ENCODE measurements at regions not wholly inside any gene's neighbourhood (a gene's known extent, or its start where the extent isn't known, plus 50 kb on each side); places are given as distances from the start of the nearest gene placed in this dataset.

DNA sequence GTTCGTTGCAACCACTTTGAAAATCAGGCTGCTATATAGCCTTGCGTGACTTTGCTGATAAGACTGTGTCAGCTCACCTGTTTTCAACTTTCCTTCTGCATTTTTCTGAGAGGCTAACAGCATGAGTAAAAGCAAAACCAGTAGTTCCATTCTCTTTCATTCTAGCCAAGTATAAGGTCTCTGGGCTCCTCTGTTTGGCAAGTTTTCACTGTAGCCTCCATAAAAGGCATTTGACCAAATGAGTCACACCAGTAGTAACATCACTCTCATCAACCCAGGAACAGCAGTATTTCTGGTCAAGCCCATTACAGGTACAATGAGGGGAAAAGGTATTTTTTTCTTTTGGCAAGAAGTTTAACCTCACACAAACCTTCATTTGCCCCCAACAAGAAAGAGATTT, 1149.8 kb upstream of the MIR17HG start:
- H3K36me3 ChIP-seq (ENCODE audit: insufficient read depth, low read length, poor library complexity, severe bottlenecking), result no peaks in the 10 kb centered on the region
- H3K9me3 ChIP-seq (ENCODE audit: low read depth, low read length, poor library complexity, severe bottlenecking), result no peaks in the 10 kb centered on the region
- no TSS peak for BruUV-seq (replicated peaks)
- intact Hi-C loops (cut with micrococcal nuclease; ENCODE audit: unreplicated experiment), result no loop called here
- no peak overlapping the region for H3K27ac ChIP-seq (ENCODE audit: low read depth, low read length, poor library complexity, severe bottlenecking)
- DNase-seq (ENCODE audit: low spot score), result no peak
- CTCF ChIA-PET, result no interaction called here
- no peak overlapping the region for H3K4me3 ChIP-seq (ENCODE audit: low read depth, low read length, poor library complexity, severe bottlenecking)
- TF ChIP-seq EZH2 (IDR thresholded peaks at IDR 0.05; ENCODE audit: borderline replicate concordance, low read depth, low read length, poor library complexity, severe bottlenecking), result no peak
- H3K4me1 ChIP-seq (ENCODE audit: insufficient read depth, low read length, poor library complexity, severe bottlenecking), result no peaks in the 10 kb centered on the region
- H3K27me3 ChIP-seq (replicated peaks; ENCODE audit: insufficient read depth, low read depth, low read length, poor library complexity), result no peaks in the 10 kb centered on the region
- POLR2A ChIA-PET (ENCODE audit: low non-redundant PET), result no interaction called here

DNA sequence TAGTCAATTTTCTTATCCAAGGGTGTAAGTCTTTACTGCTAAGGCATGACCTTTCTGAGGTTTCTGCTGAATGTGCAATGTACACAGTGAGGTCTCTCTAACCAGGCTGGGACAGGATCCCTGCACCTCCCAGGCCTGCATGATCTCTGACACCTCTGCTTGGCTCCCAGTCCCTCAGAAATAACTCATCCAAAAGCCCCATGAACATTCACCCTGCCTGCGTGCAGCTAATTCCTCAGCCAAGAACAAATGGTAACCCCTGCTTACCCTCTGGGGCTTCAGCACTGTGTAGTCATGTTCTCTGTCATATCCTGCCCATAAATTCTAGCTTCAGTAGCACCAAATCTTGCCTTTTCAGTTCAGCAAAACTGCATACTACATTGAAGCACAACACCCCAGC, 1146.3 kb upstream of the MIR17HG start:
- DNase-seq (ENCODE audit: low spot score), result no peak
- no peak overlapping the region for H3K27ac ChIP-seq (ENCODE audit: low read depth, low read length, poor library complexity, severe bottlenecking)
- H3K4me3 ChIP-seq (ENCODE audit: low read depth, low read length, poor library complexity, severe bottlenecking), result no peak overlapping the region
- no peaks in the 10 kb centered on the region for H3K4me1 ChIP-seq (ENCODE audit: insufficient read depth, low read length, poor library complexity, severe bottlenecking)
- no peaks in the 10 kb centered on the region for H3K36me3 ChIP-seq (ENCODE audit: insufficient read depth, low read length, poor library complexity, severe bottlenecking)
- intact Hi-C loops (cut with micrococcal nuclease; ENCODE audit: unreplicated experiment), result no loop called here
- ChIA-PET CTCF (no interaction called here), POLR2A (ENCODE audit: low non-redundant PET) (no interaction called here)
- H3K9me3 ChIP-seq (ENCODE audit: low read depth, low read length, poor library complexity, severe bottlenecking), result no peaks in the 10 kb centered on the region
- H3K27me3 ChIP-seq (replicated peaks; ENCODE audit: insufficient read depth, low read depth, low read length, poor library complexity), result no peaks in the 10 kb centered on the region
- no TSS peak for BruUV-seq (replicated peaks)
- TF ChIP-seq EZH2 (IDR thresholded peaks at IDR 0.05; ENCODE audit: borderline replicate concordance, low read depth, low read length, poor library complexity, severe bottlenecking), result no peak
- TF ChIP-seq, protein P1, sequence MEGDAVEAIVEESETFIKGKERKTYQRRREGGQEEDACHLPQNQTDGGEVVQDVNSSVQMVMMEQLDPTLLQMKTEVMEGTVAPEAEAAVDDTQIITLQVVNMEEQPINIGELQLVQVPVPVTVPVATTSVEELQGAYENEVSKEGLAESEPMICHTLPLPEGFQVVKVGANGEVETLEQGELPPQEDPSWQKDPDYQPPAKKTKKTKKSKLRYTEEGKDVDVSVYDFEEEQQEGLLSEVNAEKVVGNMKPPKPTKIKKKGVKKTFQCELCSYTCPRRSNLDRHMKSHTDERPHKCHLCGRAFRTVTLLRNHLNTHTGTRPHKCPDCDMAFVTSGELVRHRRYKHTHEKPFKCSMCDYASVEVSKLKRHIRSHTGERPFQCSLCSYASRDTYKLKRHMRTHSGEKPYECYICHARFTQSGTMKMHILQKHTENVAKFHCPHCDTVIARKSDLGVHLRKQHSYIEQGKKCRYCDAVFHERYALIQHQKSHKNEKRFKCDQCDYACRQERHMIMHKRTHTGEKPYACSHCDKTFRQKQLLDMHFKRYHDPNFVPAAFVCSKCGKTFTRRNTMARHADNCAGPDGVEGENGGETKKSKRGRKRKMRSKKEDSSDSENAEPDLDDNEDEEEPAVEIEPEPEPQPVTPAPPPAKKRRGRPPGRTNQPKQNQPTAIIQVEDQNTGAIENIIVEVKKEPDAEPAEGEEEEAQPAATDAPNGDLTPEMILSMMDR (conservative IDR thresholded peaks at IDR 0.05; ENCODE audit: low read depth, low read length), result no peak

DNA sequence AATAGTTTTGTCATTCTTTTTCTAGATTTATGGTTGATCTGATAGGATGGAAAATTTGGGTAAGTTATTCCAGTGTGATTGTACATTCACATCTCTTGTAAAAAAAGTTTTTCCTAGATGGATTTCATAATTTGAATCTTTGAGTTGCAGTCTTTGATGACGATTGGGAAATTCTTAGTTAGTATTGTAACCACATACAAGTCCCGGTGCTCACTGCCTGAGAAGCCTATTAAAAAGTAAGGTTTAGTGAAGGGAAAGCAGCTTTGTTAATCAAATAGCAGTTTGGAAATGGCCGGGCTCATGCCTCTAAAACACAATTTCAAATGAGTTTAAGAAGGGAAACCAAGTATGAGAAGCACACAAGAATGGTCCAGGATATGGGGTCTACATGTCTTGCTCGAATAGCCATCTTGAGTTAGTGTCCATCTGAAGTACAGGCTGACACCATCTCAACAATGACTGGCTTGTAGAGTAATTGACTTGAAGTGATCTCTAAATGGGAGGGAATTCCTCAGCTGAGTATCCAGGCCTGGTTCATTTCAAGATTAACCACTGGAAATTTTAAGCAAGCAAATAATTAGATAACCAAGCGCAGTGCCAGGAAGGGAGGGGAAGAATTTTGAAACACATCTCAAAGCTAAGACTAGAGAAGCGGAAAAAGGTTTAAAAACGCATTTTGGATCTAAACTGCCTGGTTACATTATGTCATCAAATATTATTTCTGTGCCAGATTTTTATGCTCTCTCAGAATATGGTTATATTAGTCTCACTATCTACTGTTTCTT, 1145.6 kb upstream of the MIR17HG start:
- Histone ChIP-seq H3K36me3 (ENCODE audit: insufficient read depth, low read length, poor library complexity, severe bottlenecking) (no peaks in the 10 kb centered on the region), H3K27ac (ENCODE audit: low read depth, low read length, poor library complexity, severe bottlenecking) (no peak overlapping the region), H3K9me3 (ENCODE audit: low read depth, low read length, poor library complexity, severe bottlenecking) (no peaks in the 10 kb centered on the region), H3K4me1 (ENCODE audit: insufficient read depth, low read length, poor library complexity, severe bottlenecking) (no peaks in the 10 kb centered on the region), H3K4me3 (ENCODE audit: low read depth, low read length, poor library complexity, severe bottlenecking) (no peak overlapping the region), H3K27me3 (replicated peaks; ENCODE audit: insufficient read depth, low read depth, low read length, poor library complexity) (no peaks in the 10 kb centered on the region)
- no peak for DNase-seq (ENCODE audit: low spot score)
- no TSS peak for BruUV-seq (replicated peaks)
- POLR2A ChIA-PET (ENCODE audit: low non-redundant PET), result no interaction called here
- TF ChIP-seq EZH2 (IDR thresholded peaks at IDR 0.05; ENCODE audit: borderline replicate concordance, low read depth, low read length, poor library complexity, severe bottlenecking), result no peak
- TF ChIP-seq, protein P1 (conservative IDR thresholded peaks at IDR 0.05; ENCODE audit: low read depth, low read length), result no peak
- CTCF ChIA-PET, result no interaction called here
- intact Hi-C loops (cut with micrococcal nuclease; ENCODE audit: unreplicated experiment), result no loop called here

DNA sequence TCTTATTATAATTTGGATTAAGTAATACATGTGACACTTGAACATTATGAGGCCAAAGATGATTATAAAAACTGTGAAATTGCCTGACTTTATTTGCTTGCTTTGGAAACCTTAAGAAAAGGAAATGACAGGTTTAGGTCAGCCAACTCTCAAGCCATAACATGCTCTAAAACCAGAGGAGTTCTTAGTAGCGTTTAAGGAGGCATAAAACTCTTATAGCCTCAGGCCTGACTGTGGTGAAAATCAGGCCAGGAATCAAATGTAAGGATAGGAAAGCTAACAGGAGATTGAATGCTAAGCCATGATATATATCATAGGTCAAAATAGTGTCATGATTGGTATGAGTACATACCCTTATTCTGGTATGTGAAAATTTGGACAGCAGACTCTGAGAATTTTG, 1142.4 kb upstream of the MIR17HG start:
- ChIA-PET POLR2A (ENCODE audit: low non-redundant PET) (no interaction called here), CTCF (no interaction called here)
- H3K4me1 ChIP-seq (ENCODE audit: insufficient read depth, low read length, poor library complexity, severe bottlenecking), result no peaks in the 10 kb centered on the region
- H3K27me3 ChIP-seq (replicated peaks; ENCODE audit: insufficient read depth, low read depth, low read length, poor library complexity), result no peaks in the 10 kb centered on the region
- no peak overlapping the region for H3K4me3 ChIP-seq (ENCODE audit: low read depth, low read length, poor library complexity, severe bottlenecking)
- no peak for TF ChIP-seq EZH2 (IDR thresholded peaks at IDR 0.05; ENCODE audit: borderline replicate concordance, low read depth, low read length, poor library complexity, severe bottlenecking)
- TF ChIP-seq, protein P1 (conservative IDR thresholded peaks at IDR 0.05; ENCODE audit: low read depth, low read length), result no peak
- intact Hi-C loops (cut with micrococcal nuclease; ENCODE audit: unreplicated experiment), result no loop called here
- no peaks in the 10 kb centered on the region for H3K9me3 ChIP-seq (ENCODE audit: low read depth, low read length, poor library complexity, severe bottlenecking)
- no TSS peak for BruUV-seq (replicated peaks)
- H3K27ac ChIP-seq (ENCODE audit: low read depth, low read length, poor library complexity, severe bottlenecking), result no peak overlapping the region
- no peak for DNase-seq (ENCODE audit: low spot score)
- H3K36me3 ChIP-seq (ENCODE audit: insufficient read depth, low read length, poor library complexity, severe bottlenecking), result no peaks in the 10 kb centered on the region

Measured in A673 (cell line).